ENCODE measurements at regions not wholly inside any gene's neighbourhood (a gene's known extent, or its start where the extent isn't known, plus 50 kb on each side); places are given as distances from the start of the nearest gene placed in this dataset.

DNA sequence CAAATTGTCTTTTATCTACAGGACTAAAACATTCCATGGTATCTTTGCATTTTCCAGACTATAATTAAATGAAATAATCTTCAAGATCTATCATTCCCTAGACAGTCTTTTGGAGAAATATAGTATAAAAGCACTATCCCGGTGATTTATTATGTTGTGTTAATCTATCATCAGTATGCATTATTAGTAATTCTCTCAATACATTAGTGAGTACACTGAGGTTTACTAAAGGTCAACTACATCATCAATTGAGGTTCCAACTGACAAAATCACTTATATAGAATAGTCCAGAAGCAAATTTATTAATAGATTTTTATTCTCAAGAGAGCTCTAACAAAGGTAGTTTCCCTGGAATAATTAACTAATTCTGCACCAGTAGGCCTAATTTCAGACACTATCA, 169.6 kb downstream of the KCNA4 start:
- no peak for DNase-seq (ENCODE audit: extremely low read depth, insufficient read length)

DNA sequence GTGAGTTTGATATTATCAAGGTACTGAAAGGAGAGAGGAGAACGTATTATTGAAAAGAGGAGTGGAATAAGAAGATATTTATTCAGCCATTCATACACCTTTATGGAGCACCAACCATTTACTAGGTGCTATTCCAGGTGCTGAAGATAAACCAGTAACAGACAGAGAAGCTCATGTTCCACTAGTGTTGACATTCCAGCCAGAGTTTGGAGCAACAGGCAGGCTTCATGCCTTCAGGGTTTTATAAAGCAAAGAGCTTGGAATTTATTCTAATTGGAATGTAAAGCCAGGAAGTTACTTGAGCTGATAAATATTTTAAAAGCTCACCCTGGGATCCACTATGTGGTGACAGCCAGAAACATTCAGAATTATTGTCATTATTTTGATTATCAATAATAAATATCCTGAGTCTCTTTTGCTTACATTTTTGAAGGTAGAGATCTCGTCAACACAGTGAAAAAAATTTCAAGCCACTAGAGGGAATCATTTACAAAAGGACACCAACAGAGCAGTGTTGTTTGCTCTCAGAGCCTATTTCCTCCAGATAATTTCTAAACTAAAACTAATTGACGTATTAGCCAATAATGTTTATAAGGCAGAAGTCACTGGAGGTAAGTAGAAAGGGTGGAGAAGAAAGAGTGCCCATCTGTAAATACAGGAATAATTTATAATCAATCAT, 172.0 kb downstream of the KCNA4 start:
- DNase-seq (ENCODE audit: extremely low read depth, insufficient read length), result no peak
- no peaks in the 10 kb centered on the region for H3K36me3 ChIP-seq (ENCODE audit: control insufficient read depth, insufficient read depth, low read length)
- H3K4me3 ChIP-seq (replicated peaks; ENCODE audit: low read depth, low read length), result no peak overlapping the region
- TF ChIP-seq, protein P1, sequence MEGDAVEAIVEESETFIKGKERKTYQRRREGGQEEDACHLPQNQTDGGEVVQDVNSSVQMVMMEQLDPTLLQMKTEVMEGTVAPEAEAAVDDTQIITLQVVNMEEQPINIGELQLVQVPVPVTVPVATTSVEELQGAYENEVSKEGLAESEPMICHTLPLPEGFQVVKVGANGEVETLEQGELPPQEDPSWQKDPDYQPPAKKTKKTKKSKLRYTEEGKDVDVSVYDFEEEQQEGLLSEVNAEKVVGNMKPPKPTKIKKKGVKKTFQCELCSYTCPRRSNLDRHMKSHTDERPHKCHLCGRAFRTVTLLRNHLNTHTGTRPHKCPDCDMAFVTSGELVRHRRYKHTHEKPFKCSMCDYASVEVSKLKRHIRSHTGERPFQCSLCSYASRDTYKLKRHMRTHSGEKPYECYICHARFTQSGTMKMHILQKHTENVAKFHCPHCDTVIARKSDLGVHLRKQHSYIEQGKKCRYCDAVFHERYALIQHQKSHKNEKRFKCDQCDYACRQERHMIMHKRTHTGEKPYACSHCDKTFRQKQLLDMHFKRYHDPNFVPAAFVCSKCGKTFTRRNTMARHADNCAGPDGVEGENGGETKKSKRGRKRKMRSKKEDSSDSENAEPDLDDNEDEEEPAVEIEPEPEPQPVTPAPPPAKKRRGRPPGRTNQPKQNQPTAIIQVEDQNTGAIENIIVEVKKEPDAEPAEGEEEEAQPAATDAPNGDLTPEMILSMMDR (IDR thresholded peaks at IDR 0.05; ENCODE audit: insufficient read depth, low read length, poor library complexity, severe bottlenecking), result no peak
- H3K27me3 ChIP-seq (replicated peaks; ENCODE audit: control insufficient read depth, insufficient read depth, low read length), result no peaks in the 10 kb centered on the region

More for the DNA sequence above, 169.6 kb downstream of the KCNA4 start:
- H3K27me3 ChIP-seq (replicated peaks; ENCODE audit: control insufficient read depth, insufficient read depth, low read length), result no peaks in the 10 kb centered on the region
- H3K36me3 ChIP-seq (ENCODE audit: control insufficient read depth, insufficient read depth, low read length), result no peaks in the 10 kb centered on the region
- H3K4me3 ChIP-seq (replicated peaks; ENCODE audit: low read depth, low read length), result no peak overlapping the region
- TF ChIP-seq, protein P1 (IDR thresholded peaks at IDR 0.05; ENCODE audit: insufficient read depth, low read length, poor library complexity, severe bottlenecking), result no peak

DNA sequence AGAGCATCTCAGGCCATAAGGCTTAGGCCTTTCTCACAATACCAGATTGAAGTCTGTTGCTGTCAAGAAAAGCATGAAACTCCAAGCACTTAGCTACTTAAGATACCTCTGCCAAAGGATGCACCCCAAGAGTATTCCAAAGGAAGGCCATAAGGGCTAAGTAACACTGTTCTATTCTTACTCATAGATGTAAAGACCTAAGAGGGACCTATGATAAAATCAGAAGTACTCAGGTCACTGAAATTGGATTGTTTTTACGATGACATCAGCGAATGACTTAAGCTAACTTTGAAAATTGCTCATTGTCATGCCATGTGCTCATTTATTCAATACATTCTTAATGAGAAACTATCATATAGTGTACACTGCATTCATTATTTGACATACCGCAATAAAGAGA, 172.8 kb downstream of the KCNA4 start:
- no peak for DNase-seq (ENCODE audit: extremely low read depth, insufficient read length)
- Histone ChIP-seq H3K36me3 (ENCODE audit: control insufficient read depth, insufficient read depth, low read length) (no peaks in the 10 kb centered on the region), H3K4me3 (replicated peaks; ENCODE audit: low read depth, low read length) (no peak overlapping the region), H3K27me3 (replicated peaks; ENCODE audit: control insufficient read depth, insufficient read depth, low read length) (no peaks in the 10 kb centered on the region)
- TF ChIP-seq, protein P1 (IDR thresholded peaks at IDR 0.05; ENCODE audit: insufficient read depth, low read length, poor library complexity, severe bottlenecking), result no peak

DNA sequence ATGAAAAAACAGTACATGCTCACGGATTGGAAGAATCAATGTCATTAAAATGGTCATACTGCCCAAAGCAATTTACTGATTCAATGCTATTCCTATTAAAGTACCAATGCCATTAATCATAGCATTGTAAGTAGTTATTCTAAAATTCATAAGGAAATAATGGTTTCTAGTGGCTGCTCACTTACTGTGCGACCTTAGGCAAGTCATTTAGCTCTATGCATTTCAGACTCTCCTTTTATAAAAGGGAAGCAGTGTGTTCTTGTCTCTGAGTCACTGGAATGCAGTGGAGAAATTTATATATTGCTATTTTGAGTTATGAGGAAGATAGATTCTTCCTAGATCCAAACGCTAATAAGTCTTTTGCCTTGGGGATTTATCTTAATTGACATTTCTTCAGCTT, 174.8 kb downstream of the KCNA4 start:
- H3K4me3 ChIP-seq (replicated peaks; ENCODE audit: low read depth, low read length), result no peak overlapping the region
- no peak for DNase-seq (ENCODE audit: extremely low read depth, insufficient read length)
- TF ChIP-seq, protein P1 (IDR thresholded peaks at IDR 0.05; ENCODE audit: insufficient read depth, low read length, poor library complexity, severe bottlenecking), result no peak

DNA sequence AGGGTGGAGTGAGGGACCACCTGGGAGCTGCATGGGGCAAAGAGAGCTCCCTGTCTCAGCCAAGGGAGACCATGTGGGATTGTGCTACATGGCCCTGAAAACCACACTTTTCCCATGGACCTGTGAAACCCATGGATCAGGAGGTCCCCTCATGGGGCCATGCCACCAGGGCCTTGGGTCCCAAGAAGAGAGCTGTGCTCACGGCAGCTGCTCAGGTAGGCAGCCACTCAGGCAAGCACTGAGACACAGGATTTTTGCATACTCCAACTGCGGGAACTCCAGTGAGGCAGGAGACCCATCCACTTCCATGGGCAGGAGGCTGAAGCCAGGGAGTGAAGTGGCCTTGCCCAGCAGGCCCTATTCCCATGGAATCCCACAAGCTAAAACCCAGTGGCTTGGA, 190.0 kb downstream of the KCNA4 start:
- H3K36me3 ChIP-seq (ENCODE audit: control insufficient read depth, insufficient read depth, low read length), result no peaks in the 10 kb centered on the region
- no peak for DNase-seq (ENCODE audit: extremely low read depth, insufficient read length)
- no peak overlapping the region for H3K4me3 ChIP-seq (replicated peaks; ENCODE audit: low read depth, low read length)
- TF ChIP-seq, protein P1 (IDR thresholded peaks at IDR 0.05; ENCODE audit: insufficient read depth, low read length, poor library complexity, severe bottlenecking), result no peak
- H3K27me3 ChIP-seq (replicated peaks; ENCODE audit: control insufficient read depth, insufficient read depth, low read length), result no peaks in the 10 kb centered on the region

More for the DNA sequence above, 174.8 kb downstream of the KCNA4 start:
- no peaks in the 10 kb centered on the region for H3K36me3 ChIP-seq (ENCODE audit: control insufficient read depth, insufficient read depth, low read length)
- no peaks in the 10 kb centered on the region for H3K27me3 ChIP-seq (replicated peaks; ENCODE audit: control insufficient read depth, insufficient read depth, low read length)

DNA sequence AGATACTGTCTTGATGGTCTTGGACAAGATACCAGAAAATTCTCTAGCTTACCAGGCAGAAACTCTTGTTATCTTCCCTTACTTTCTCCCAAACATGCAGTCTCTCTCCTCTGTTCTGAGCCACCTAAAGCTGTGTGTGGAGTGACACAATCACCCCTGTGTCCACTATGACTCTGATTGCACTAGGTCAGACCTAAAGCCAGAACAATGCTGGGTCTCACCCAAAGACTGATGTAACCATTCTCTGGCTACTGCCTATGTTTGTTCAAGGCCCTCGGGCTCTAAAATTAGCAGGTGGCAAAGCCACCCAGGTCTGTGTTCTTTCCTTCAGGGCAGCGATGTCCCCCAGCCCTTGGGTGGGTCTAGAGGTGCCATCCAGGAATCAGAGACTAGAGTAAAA, 200.5 kb downstream of the KCNA4 start:
- DNase-seq (ENCODE audit: extremely low read depth, insufficient read length), result no peak

More for the DNA sequence above, 200.5 kb downstream of the KCNA4 start:
- TF ChIP-seq, protein P1 (IDR thresholded peaks at IDR 0.05; ENCODE audit: insufficient read depth, low read length, poor library complexity, severe bottlenecking), result no peak
- Histone ChIP-seq H3K27me3 (replicated peaks; ENCODE audit: control insufficient read depth, insufficient read depth, low read length) (no peaks in the 10 kb centered on the region), H3K4me3 (replicated peaks; ENCODE audit: low read depth, low read length) (no peak overlapping the region), H3K36me3 (ENCODE audit: control insufficient read depth, insufficient read depth, low read length) (no peaks in the 10 kb centered on the region)
